ENCODE measurements at regions not wholly inside any gene's neighbourhood (a gene's known extent, or its start where the extent isn't known, plus 50 kb on each side); places are given as distances from the start of the nearest gene placed in this dataset.

- Histone ChIP-seq H3K4me3 (no peak overlapping the region), H3K27ac (no peak overlapping the region), H3K27me3 (0 out of 22 replicates have a peak, but pooled peaks cover 0 to under 1% (median 0%) of the 10 kb centered on the region in 11 experiments), H3K9ac (no peak overlapping the region), H4K20me1 (peaks cover 0 to under 1% (median 0%) of the 10 kb centered on the region in 11 experiments; a peak in 1 of 22 replicates), H3K36me3 (no peaks in the 10 kb centered on the region), H3K4me1 (peaks cover 0 to 2% (median 1%) of the 10 kb centered on the region in 10 experiments; a peak in 12 of 20 replicates), H3K4me2 (no peak overlapping the region), H3K9me3 (replicated peaks in 1 of 11) (peaks cover 4 to 21% (median 11%) of the 10 kb centered on the region in 11 experiments; a peak in 12 of 22 replicates)
- no peak for TF ChIP-seq Cebpa-rat (IDR thresholded peaks at IDR 0.05)
These were observed 70.3 kb downstream of the SYF2 start for GRCh38 chr1:25161981-25162380.

DNA sequence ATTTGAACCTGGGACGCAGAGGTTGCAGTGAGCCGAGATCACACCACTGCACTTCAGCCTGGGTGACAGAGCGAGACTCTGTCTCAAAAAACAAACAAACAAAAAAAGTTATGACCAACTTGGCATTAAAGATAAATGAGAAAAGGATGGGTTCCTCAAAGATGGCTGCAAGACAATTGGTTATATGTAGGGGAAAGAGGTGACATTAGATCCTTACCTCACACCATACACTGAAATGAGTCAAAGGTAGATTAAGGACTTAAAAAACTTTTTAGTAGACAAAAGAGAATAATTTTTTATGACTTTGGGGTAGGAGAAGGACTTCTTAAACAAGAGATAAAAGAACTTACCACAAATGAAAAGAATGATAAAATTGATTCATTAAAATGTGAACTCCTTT lies 74.5 kb downstream of the SYF2 start:
- TF ChIP-seq Cebpa-rat (IDR thresholded peaks at IDR 0.05): no peak
- Histone ChIP-seq H3K4me2 (no peak overlapping the region), H3K27ac (no peak overlapping the region), H3K9ac (no peak overlapping the region), H3K9me3 (replicated peaks in 1 of 11) (peaks cover 4 to 22% (median 11%) of the 10 kb centered on the region in 11 experiments; a peak in 16 of 22 replicates), H3K36me3 (no peaks in the 10 kb centered on the region), H4K20me1 (no peaks in the 10 kb centered on the region), H3K4me1 (peaks cover 0 to 5% (median 0%) of the 10 kb centered on the region in 10 experiments; a peak in 2 of 20 replicates), H3K27me3 (no peaks in the 10 kb centered on the region), H3K4me3 (no peak overlapping the region)

DNA sequence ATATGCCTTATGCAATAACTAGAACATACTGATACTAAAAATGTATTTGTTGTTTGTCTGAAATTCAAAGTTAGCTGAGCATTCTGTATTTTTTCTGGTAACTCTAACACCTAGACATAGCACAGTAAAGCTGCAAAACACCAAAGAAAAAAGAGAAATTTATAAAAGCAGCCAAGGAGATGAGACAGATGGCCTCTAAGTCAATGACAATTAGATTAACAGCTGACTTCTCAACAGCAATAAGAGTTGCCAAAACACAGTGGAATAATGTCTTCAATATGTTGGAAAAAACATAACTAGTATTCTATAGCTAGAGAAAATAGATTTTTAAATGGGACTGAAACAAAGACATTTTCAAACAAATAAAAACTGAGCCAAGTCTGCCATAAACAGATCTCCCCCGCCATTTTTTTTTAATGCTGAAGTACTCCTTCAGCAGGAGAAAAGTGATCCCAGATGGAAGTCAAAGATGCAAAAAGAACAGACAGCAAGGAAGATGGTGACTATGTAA lies 81.3 kb downstream of the SYF2 start:
- H3K4me2 ChIP-seq: no peak overlapping the region
- H3K27me3 ChIP-seq: peaks cover 0 to 2% (median 0%) of the 10 kb centered on the region in 11 experiments; a peak in 1 of 22 replicates
- no peak overlapping the region for H3K4me3 ChIP-seq
- H3K4me1 ChIP-seq: peaks cover 7 to 12% (median 8%) of the 10 kb centered on the region in 10 experiments
- no peaks in the 10 kb centered on the region for H3K36me3 ChIP-seq
- no peaks in the 10 kb centered on the region for H4K20me1 ChIP-seq
- no peak for TF ChIP-seq Cebpa-rat (IDR thresholded peaks at IDR 0.05)
- H3K9me3 ChIP-seq (replicated peaks in 1 of 11): peaks cover 0 to 16% (median 6%) of the 10 kb centered on the region in 11 experiments; a peak in 13 of 22 replicates
- H3K27ac ChIP-seq: no peak overlapping the region
- no peak overlapping the region for H3K9ac ChIP-seq

DNA sequence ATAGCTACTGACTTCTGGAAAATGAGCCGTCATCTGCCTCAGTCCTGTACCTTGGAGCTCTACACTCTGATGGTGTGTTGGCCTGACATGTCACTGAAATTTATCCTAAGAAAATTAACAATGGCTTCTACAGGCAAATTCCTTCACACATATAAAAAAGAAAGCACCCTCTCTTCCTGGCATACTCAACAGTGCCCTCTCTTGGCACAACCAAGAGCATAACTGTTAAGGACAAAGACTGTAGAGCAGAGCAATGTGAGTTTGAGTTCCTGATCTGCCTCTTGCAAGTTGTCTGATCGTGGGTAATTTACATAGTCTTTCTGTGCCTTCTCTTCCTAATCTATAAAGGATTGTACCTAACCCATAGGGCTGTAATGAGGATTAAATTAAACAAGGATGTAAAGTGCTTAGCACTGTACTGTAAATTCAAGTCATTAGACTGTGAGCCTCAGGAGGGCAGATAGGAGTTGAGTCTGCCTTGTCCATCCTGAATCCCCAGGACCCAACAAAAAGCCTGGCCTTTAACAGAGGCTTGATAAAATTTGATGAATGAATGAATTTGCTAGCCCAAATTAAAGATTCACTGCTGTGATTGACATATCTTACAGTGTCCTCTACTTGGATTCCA lies 83.5 kb downstream of the SYF2 start:
- H3K27ac ChIP-seq: no peak overlapping the region
- no peak for TF ChIP-seq Cebpa-rat (IDR thresholded peaks at IDR 0.05)
- H3K4me3 ChIP-seq: no peak overlapping the region
- H4K20me1 ChIP-seq: no peaks in the 10 kb centered on the region
- H3K9ac ChIP-seq: no peak overlapping the region
- no peak overlapping the region for H3K4me2 ChIP-seq
- peaks cover 0 to 7% (median 0%) of the 10 kb centered on the region in 11 experiments; a peak in 2 of 22 replicates for H3K27me3 ChIP-seq
- peaks cover 0 to 4% (median 3%) of the 10 kb centered on the region in 11 experiments; a peak in 13 of 22 replicates for H3K9me3 ChIP-seq (replicated peaks in 1 of 11)
- H3K4me1 ChIP-seq: peaks cover 14 to 19% (median 16%) of the 10 kb centered on the region in 10 experiments
- no peaks in the 10 kb centered on the region for H3K36me3 ChIP-seq

DNA sequence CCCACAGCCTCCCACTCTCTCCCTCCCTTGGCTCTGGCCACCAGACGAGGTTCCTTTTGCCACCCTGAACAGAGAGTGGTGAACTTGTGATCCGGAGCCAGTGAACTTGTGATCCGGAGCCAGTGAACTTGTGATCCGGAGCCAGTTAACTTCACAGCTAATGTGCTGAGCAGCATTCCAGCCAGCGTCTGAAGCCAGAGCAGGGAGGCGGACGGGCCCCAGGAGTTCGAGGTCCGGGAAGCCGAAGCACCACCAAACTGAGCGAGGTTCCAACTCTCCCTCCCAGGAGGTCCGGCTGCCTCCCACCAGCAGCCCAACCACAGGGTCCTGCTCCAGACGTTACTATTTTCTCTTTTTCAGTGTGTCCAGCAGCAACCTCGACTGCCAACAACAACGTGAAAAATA lies 85.8 kb downstream of the SYF2 start:
- H4K20me1 ChIP-seq: no peaks in the 10 kb centered on the region; a peak in 1 of 22 replicates
- H3K4me1 ChIP-seq: peaks cover 14 to 30% (median 23%) of the 10 kb centered on the region in 10 experiments
- H3K27ac ChIP-seq: no peak overlapping the region
- H3K9ac ChIP-seq: no peak overlapping the region; a peak in 2 of 22 replicates
- H3K9me3 ChIP-seq (replicated peaks in 1 of 11): no peaks in the 10 kb centered on the region
- H3K27me3 ChIP-seq: peaks cover 0 to 7% (median 0%) of the 10 kb centered on the region in 11 experiments; a peak in 3 of 22 replicates
- H3K4me3 ChIP-seq: no peak overlapping the region
- H3K4me2 ChIP-seq: peak overlapping the region; percentile 33 to 87 (median 74); a peak in 21 of 22 replicates
- TF ChIP-seq Cebpa-rat (IDR thresholded peaks at IDR 0.05): no peak
- no peaks in the 10 kb centered on the region for H3K36me3 ChIP-seq

DNA sequence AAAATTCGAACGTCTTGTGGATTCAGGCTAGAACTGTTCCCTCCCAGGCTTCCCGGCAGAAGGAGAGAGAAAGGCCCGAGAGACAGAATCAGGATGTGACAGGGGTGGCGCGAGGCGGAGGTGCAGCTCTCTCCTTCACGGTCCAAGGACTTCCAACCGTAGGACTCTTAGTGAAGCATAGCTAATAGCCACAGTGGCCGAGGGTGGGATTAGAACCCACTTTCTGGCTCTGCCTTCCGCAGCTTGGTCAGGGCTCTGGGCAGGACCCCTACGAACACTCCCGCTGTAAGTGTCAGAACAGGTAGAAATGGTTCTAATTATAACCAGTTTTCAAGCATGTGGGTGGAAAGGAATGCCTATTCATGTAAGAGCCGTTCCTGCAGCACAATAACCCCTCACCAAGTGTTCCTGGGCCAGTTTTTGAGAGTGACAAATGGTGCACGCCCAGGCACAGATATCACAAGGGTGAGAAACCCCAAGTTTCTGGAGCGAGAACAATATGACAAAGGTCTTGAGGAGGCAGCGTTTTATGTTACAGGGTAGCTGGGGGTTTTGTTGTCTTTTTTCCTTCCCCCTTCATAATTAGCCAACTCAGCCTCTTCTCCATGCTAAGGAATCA lies 86.4 kb downstream of the SYF2 start:
- Histone ChIP-seq H3K4me2 (peak overlapping the region; percentile 24 to 87 (median 74); a peak in 20 of 22 replicates), H3K27me3 (peaks cover 0 to 7% (median 0%) of the 10 kb centered on the region in 11 experiments; a peak in 3 of 22 replicates), H3K9ac (peak overlapping the region in 3 of 11 experiments; percentile 4 to 29 (median 6); a peak in 3 of 22 replicates), H3K27ac (no peak overlapping the region), H3K36me3 (no peaks in the 10 kb centered on the region), H3K9me3 (replicated peaks in 1 of 11) (no peaks in the 10 kb centered on the region), H4K20me1 (no peaks in the 10 kb centered on the region; a peak in 1 of 22 replicates), H3K4me1 (peaks cover 14 to 30% (median 23%) of the 10 kb centered on the region in 10 experiments), H3K4me3 (no peak overlapping the region)
- no peak for TF ChIP-seq Cebpa-rat (IDR thresholded peaks at IDR 0.05)

DNA sequence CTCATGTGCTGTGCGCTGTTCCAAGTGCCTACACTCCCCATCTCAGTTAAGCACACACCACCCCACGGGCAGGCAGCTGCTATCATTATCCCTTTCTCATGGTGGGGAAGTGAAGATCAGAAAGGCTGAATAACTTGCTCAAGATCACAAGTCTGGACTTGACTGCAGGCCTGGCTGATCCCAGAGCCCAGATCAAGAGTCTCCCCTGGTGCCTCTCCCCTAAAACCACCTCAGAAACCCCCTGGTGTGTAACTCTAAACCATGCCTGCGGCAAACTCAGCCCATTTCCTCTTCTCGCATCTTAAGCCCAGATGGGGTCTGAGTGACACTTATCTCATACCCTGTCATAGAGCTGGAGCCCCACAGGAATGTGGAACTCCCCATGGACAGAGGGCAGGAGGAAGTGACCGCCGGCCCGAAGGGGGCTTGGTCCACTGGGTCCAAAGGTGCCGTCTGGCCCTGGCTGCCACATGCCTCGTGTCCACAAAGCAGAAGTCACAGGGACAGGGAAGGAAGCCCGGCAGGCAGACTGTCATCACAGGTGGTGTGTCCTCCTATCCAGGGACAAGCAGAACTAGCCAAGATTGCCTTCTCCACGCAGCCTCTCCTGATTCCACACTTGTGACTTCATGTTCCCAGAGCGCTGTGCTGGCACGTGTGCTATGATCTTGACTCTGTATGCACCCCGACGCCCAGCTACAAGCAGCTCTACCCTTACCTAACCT lies 92.1 kb downstream of the SYF2 start:
- TF ChIP-seq Cebpa-rat (IDR thresholded peaks at IDR 0.05): no peak
- H3K4me2 ChIP-seq: peak overlapping the region; percentile 46 to 75 (median 67)
- H3K9me3 ChIP-seq (replicated peaks in 1 of 11): no peaks in the 10 kb centered on the region
- no peak overlapping the region for H3K4me3 ChIP-seq
- 0 out of 22 replicates have a peak overlapping the region, but pooled peaks of 1 of the 11 experiments have one; percentile 10 for H3K9ac ChIP-seq
- H3K36me3 ChIP-seq: no peaks in the 10 kb centered on the region
- H3K4me1 ChIP-seq: peaks cover 12 to 56% (median 48%) of the 10 kb centered on the region in 10 experiments
- peaks cover 0 to 3% (median 0%) of the 10 kb centered on the region in 11 experiments; a peak in 1 of 22 replicates for H3K27me3 ChIP-seq
- H3K27ac ChIP-seq: no peak overlapping the region
- no peaks in the 10 kb centered on the region; a peak in 1 of 22 replicates for H4K20me1 ChIP-seq

GRCh38 chr1:25137521-25138395 lies 94.5 kb downstream of the SYF2 start:
- no peak for TF ChIP-seq Cebpa-rat (IDR thresholded peaks at IDR 0.05)
- no peaks in the 10 kb centered on the region for H3K36me3 ChIP-seq
- peaks cover 0 to 3% (median 0%) of the 10 kb centered on the region in 11 experiments; a peak in 1 of 22 replicates for H3K27me3 ChIP-seq
- no peak overlapping the region for H3K27ac ChIP-seq
- no peak overlapping the region for H3K9ac ChIP-seq
- H3K4me3 ChIP-seq: no peak overlapping the region
- H3K9me3 ChIP-seq (replicated peaks in 1 of 11): no peaks in the 10 kb centered on the region
- no peaks in the 10 kb centered on the region; a peak in 1 of 22 replicates for H4K20me1 ChIP-seq
- H3K4me2 ChIP-seq: peak overlapping the region in 7 of 11 experiments; percentile 46 to 73 (median 62); a peak in 13 of 22 replicates
- H3K4me1 ChIP-seq: peaks cover 12 to 56% (median 45%) of the 10 kb centered on the region in 10 experiments

All from BLaER1 treated with 17β-estradiol and CSF1 and Interleukin-3, amounts not matched to agents 10 nM and 100 nM (cell line).